ENCODE measurements at regions not wholly inside any gene's neighbourhood (a gene's known extent, or its start where the extent isn't known, plus 50 kb on each side); places are given as distances from the start of the nearest gene placed in this dataset.

GRCh38 chr10:64358907-64359306, 837.7 kb downstream of the REEP3 start:
- TF ChIP-seq, protein P1, sequence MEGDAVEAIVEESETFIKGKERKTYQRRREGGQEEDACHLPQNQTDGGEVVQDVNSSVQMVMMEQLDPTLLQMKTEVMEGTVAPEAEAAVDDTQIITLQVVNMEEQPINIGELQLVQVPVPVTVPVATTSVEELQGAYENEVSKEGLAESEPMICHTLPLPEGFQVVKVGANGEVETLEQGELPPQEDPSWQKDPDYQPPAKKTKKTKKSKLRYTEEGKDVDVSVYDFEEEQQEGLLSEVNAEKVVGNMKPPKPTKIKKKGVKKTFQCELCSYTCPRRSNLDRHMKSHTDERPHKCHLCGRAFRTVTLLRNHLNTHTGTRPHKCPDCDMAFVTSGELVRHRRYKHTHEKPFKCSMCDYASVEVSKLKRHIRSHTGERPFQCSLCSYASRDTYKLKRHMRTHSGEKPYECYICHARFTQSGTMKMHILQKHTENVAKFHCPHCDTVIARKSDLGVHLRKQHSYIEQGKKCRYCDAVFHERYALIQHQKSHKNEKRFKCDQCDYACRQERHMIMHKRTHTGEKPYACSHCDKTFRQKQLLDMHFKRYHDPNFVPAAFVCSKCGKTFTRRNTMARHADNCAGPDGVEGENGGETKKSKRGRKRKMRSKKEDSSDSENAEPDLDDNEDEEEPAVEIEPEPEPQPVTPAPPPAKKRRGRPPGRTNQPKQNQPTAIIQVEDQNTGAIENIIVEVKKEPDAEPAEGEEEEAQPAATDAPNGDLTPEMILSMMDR (IDR thresholded peaks at IDR 0.05; ENCODE audit: low read length), result no peak
- TF ChIP-seq EZH2 (IDR thresholded peaks at IDR 0.05; ENCODE audit: borderline replicate concordance, low read length), result no peak
